ENCODE measurements at regions not wholly inside any gene's neighbourhood (a gene's known extent, or its start where the extent isn't known, plus 50 kb on each side); places are given as distances from the start of the nearest gene placed in this dataset.

GRCh38 chr20:59376109-59376841 is 75.9 kb downstream of the EDN3 start:
- no peak for DNase-seq

GRCh38 chr20:59376998-59377397 is 76.6 kb downstream of the EDN3 start:
- no peak for DNase-seq

GRCh38 chr20:59377842-59378241 is 77.4 kb downstream of the EDN3 start:
- no peak for DNase-seq

- no peak for DNase-seq
Measured at GRCh38 chr20:59378396-59378795, 78.0 kb downstream of the EDN3 start.

- no peak for DNase-seq
Measured at GRCh38 chr20:59378966-59379365, 78.6 kb downstream of the EDN3 start.

- DNase-seq, result no peak
Measured at GRCh38 chr20:59381689-59382088, 81.3 kb downstream of the EDN3 start.

- no peak for DNase-seq
Measured at GRCh38 chr20:59382157-59382725, 81.8 kb downstream of the EDN3 start.

- no peak for DNase-seq
Measured at GRCh38 chr20:59382907-59383306, 82.5 kb downstream of the EDN3 start.

- no peak for DNase-seq
Measured at GRCh38 chr20:59385038-59385437, 84.6 kb downstream of the EDN3 start.

GRCh38 chr20:59385480-59385879 is 85.1 kb downstream of the EDN3 start:
- DNase-seq, result no peak

- DNase-seq, result no peak
Measured at GRCh38 chr20:59386809-59387208, 86.4 kb downstream of the EDN3 start.

GRCh38 chr20:59387891-59388290 is 87.5 kb downstream of the EDN3 start:
- DNase-seq, result no peak

GRCh38 chr20:59388402-59388801 is 88.0 kb downstream of the EDN3 start:
- DNase-seq, result no peak

- DNase-seq, result no peak
Measured at GRCh38 chr20:59390437-59390836, 90.0 kb downstream of the EDN3 start.

GRCh38 chr20:59391975-59392374 is 91.6 kb downstream of the EDN3 start:
- no peak for DNase-seq

- DNase-seq, result no peak
Measured at GRCh38 chr20:59392736-59393135, 92.3 kb downstream of the EDN3 start.

GRCh38 chr20:59393142-59393541 is 92.7 kb downstream of the EDN3 start:
- DNase-seq, result no peak

- no peak for DNase-seq
Measured at GRCh38 chr20:59395729-59396128, 95.3 kb downstream of the EDN3 start.

GRCh38 chr20:59398537-59399205 is 98.3 kb downstream of the EDN3 start:
- DNase-seq, result no peak

GRCh38 chr20:59399426-59400099 is 99.2 kb downstream of the EDN3 start:
- no peak for DNase-seq

GRCh38 chr20:59400708-59401107 is 100.3 kb downstream of the EDN3 start:
- DNase-seq, result no peak

- DNase-seq, result no peak
Measured at GRCh38 chr20:59402681-59403080, 102.3 kb downstream of the EDN3 start.

GRCh38 chr20:59403261-59403961 is 103.0 kb downstream of the EDN3 start:
- peak; percentile 17 to 20 for DNase-seq

Data from Kasumi-1 (cell line).